ENCODE measurements at regions not wholly inside any gene's neighbourhood (a gene's known extent, or its start where the extent isn't known, plus 50 kb on each side); places are given as distances from the start of the nearest gene placed in this dataset.

GRCh38 chr22:47663615-47664605 is 901.5 kb downstream of the TBC1D22A start:
- no peaks in the 10 kb centered on the region for H3K27me3 ChIP-seq (ENCODE audit: control insufficient read depth in 3 of 3, insufficient read depth in 3 of 3, low read depth in 1 of 3, low read length in 3 of 3)
- no peak overlapping the region for H3K4ac ChIP-seq (ENCODE audit: low read length)
- H4K8ac ChIP-seq (ENCODE audit: low read depth, low read length): no peak overlapping the region
- no peak overlapping the region for H4K91ac ChIP-seq (ENCODE audit: low read depth, low read length, poor library complexity)
- WGBS, 2 donors (ENCODE audit: extremely low coverage in 2 of 2, insufficient read length in 2 of 2, insufficient replicate concordance in 1 of 2): no CpG with 5 or more reads among the region's 14 CpGs
- H3K9ac ChIP-seq (ENCODE audit: low read depth, low read length, poor library complexity): no peak overlapping the region
- no peak overlapping the region for H2AK5ac ChIP-seq (ENCODE audit: low read depth, low read length)
- no peak overlapping the region for H2BK15ac ChIP-seq (ENCODE audit: low read length)
- H3K4me3 ChIP-seq (ENCODE audit: low read length in 2 of 2): no peak overlapping the region
- H3K79me1 ChIP-seq (ENCODE audit: low read depth, low read length): no peaks in the 10 kb centered on the region
- no peak overlapping the region for H2AFZ ChIP-seq (ENCODE audit: low read length)
- H3K4me1 ChIP-seq (ENCODE audit: control insufficient read depth in 2 of 2, insufficient read depth in 1 of 2, low read depth in 1 of 2, low read length in 2 of 2): peaks cover 0 to 4% of the 10 kb centered on the region in 2 donors
- H2BK120ac ChIP-seq (ENCODE audit: low read depth, low read length): no peak overlapping the region
- no peak overlapping the region for H2BK5ac ChIP-seq (ENCODE audit: low read length)
- no peaks in the 10 kb centered on the region for H3K36me3 ChIP-seq (replicated peaks in 1 of 2; ENCODE audit: control insufficient read depth in 2 of 2, insufficient read depth in 2 of 2, low read length in 2 of 2)
- no peak overlapping the region for H3K18ac ChIP-seq (ENCODE audit: low read length)
- H3K23ac ChIP-seq (ENCODE audit: low read depth, low read length, poor library complexity): no peak overlapping the region
- H3K14ac ChIP-seq (ENCODE audit: low read length): no peak overlapping the region
- H3K9me3 ChIP-seq (replicated peaks in 1 of 2; ENCODE audit: control insufficient read depth in 2 of 2, insufficient read depth in 1 of 2, low read depth in 1 of 2, low read length in 2 of 2): peaks cover 0 to 5% of the 10 kb centered on the region in 2 donors
- no peak for DNase-seq (ENCODE audit: low spot score)
- no peak overlapping the region for H3K4me2 ChIP-seq (ENCODE audit: insufficient read depth, low read length, poor library complexity, severe bottlenecking)
- no peak overlapping the region for H3K27ac ChIP-seq (replicated peaks; ENCODE audit: low read length)
- H2BK12ac ChIP-seq (ENCODE audit: low read length): no peak overlapping the region

DNA sequence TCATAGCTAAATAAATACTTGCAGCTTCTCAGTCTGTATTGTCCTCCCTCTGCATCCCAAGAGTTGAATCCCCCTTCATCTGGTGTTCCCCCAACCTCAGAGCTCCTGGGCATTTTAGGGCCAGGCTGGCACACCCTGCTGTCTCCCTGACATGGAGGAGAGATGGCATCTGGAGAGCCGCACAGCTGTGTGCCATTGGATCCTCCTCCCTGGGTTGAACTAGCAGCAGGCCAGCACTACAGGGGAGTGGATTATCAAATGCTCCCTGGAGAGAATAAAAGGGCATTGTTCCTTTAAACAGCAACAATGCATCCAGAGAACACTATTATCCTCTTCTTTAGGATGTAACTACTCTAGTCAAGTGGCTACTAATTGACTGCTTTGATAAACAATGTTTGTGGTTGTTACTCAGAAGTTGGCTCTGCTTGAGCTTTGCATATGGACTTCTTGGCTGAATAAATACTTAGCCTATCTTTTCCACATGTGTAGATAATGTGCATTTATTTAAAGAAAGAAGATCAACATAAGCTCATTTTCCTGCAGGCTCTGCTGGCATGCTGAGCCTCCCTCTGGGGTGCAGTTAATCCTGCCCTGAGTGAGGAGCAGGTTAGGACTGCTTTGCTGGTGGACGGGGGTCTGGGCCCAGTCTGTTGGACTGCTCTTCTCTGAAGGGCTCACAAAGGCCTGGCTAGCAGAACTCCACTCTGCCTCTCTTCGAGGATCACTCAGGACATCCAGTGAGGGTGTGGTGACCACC is 897.2 kb downstream of the TBC1D22A start:
- H2AK5ac ChIP-seq (ENCODE audit: low read depth, low read length): no peak overlapping the region
- H3K4ac ChIP-seq (ENCODE audit: low read length): no peak overlapping the region
- no peak overlapping the region for H3K4me3 ChIP-seq (ENCODE audit: low read length in 2 of 2)
- H3K9ac ChIP-seq (ENCODE audit: low read depth, low read length, poor library complexity): no peak overlapping the region
- no peak overlapping the region for H2BK5ac ChIP-seq (ENCODE audit: low read length)
- H3K4me1 ChIP-seq (ENCODE audit: control insufficient read depth in 2 of 2, insufficient read depth in 1 of 2, low read depth in 1 of 2, low read length in 2 of 2): peaks cover 0 to 4% of the 10 kb centered on the region in 2 donors
- no peak overlapping the region for H3K14ac ChIP-seq (ENCODE audit: low read length)
- H3K9me3 ChIP-seq (replicated peaks in 1 of 2; ENCODE audit: control insufficient read depth in 2 of 2, insufficient read depth in 1 of 2, low read depth in 1 of 2, low read length in 2 of 2): peaks cover 0 to 9% of the 10 kb centered on the region in 2 donors
- no peak overlapping the region for H4K91ac ChIP-seq (ENCODE audit: low read depth, low read length, poor library complexity)
- H2BK12ac ChIP-seq (ENCODE audit: low read length): no peak overlapping the region
- H3K36me3 ChIP-seq (replicated peaks in 1 of 2; ENCODE audit: control insufficient read depth in 2 of 2, insufficient read depth in 2 of 2, low read length in 2 of 2): no peaks in the 10 kb centered on the region
- no peak overlapping the region for H3K4me2 ChIP-seq (ENCODE audit: insufficient read depth, low read length, poor library complexity, severe bottlenecking)
- no peak overlapping the region for H4K8ac ChIP-seq (ENCODE audit: low read depth, low read length)
- H2BK120ac ChIP-seq (ENCODE audit: low read depth, low read length): no peak overlapping the region
- no peak overlapping the region for H3K18ac ChIP-seq (ENCODE audit: low read length)
- no peak overlapping the region for H3K27ac ChIP-seq (replicated peaks; ENCODE audit: low read length)
- H3K27me3 ChIP-seq (ENCODE audit: control insufficient read depth in 3 of 3, insufficient read depth in 3 of 3, low read depth in 1 of 3, low read length in 3 of 3): no peaks in the 10 kb centered on the region
- H2AFZ ChIP-seq (ENCODE audit: low read length): no peak overlapping the region
- H3K23ac ChIP-seq (ENCODE audit: low read depth, low read length, poor library complexity): no peak overlapping the region
- H2BK15ac ChIP-seq (ENCODE audit: low read length): no peak overlapping the region
- no CpG with 5 or more reads among the region's 3 CpGs for WGBS, 2 donors (ENCODE audit: extremely low coverage in 2 of 2, insufficient read length in 2 of 2, insufficient replicate concordance in 1 of 2)
- no peak for DNase-seq (ENCODE audit: low spot score)
- H3K79me1 ChIP-seq (ENCODE audit: low read depth, low read length): no peaks in the 10 kb centered on the region

GRCh38 chr22:47658182-47658581 is 895.7 kb downstream of the TBC1D22A start:
- no peak overlapping the region for H3K14ac ChIP-seq (ENCODE audit: low read length)
- H3K27ac ChIP-seq (replicated peaks; ENCODE audit: low read length): no peak overlapping the region
- no peak overlapping the region for H2AFZ ChIP-seq (ENCODE audit: low read length)
- H3K36me3 ChIP-seq (replicated peaks in 1 of 2; ENCODE audit: control insufficient read depth in 2 of 2, insufficient read depth in 2 of 2, low read length in 2 of 2): no peaks in the 10 kb centered on the region
- H3K4ac ChIP-seq (ENCODE audit: low read length): no peak overlapping the region
- no peak overlapping the region for H2BK120ac ChIP-seq (ENCODE audit: low read depth, low read length)
- peak overlapping the region; percentile 72 for H2BK15ac ChIP-seq (ENCODE audit: low read length)
- H3K18ac ChIP-seq (ENCODE audit: low read length): no peak overlapping the region
- H3K79me1 ChIP-seq (ENCODE audit: low read depth, low read length): no peaks in the 10 kb centered on the region
- H3K27me3 ChIP-seq (ENCODE audit: control insufficient read depth in 3 of 3, insufficient read depth in 3 of 3, low read depth in 1 of 3, low read length in 3 of 3): no peaks in the 10 kb centered on the region
- H3K9me3 ChIP-seq (replicated peaks in 1 of 2; ENCODE audit: control insufficient read depth in 2 of 2, insufficient read depth in 1 of 2, low read depth in 1 of 2, low read length in 2 of 2): peaks cover 0 to 6% of the 10 kb centered on the region in 2 donors
- H3K4me2 ChIP-seq (ENCODE audit: insufficient read depth, low read length, poor library complexity, severe bottlenecking): no peak overlapping the region
- no peak overlapping the region for H2AK5ac ChIP-seq (ENCODE audit: low read depth, low read length)
- peaks cover 0 to 4% of the 10 kb centered on the region in 2 donors for H3K4me1 ChIP-seq (ENCODE audit: control insufficient read depth in 2 of 2, insufficient read depth in 1 of 2, low read depth in 1 of 2, low read length in 2 of 2)
- WGBS, 2 donors (ENCODE audit: extremely low coverage in 2 of 2, insufficient read length in 2 of 2, insufficient replicate concordance in 1 of 2): no CpG with 5 or more reads among the region's 5 CpGs
- H2BK12ac ChIP-seq (ENCODE audit: low read length): no peak overlapping the region
- H3K9ac ChIP-seq (ENCODE audit: low read depth, low read length, poor library complexity): peak overlapping the region; percentile 50
- no peak overlapping the region for H2BK5ac ChIP-seq (ENCODE audit: low read length)
- H4K91ac ChIP-seq (ENCODE audit: low read depth, low read length, poor library complexity): no peak overlapping the region
- DNase-seq (ENCODE audit: low spot score): no peak
- no peak overlapping the region for H4K8ac ChIP-seq (ENCODE audit: low read depth, low read length)
- no peak overlapping the region for H3K23ac ChIP-seq (ENCODE audit: low read depth, low read length, poor library complexity)
- H3K4me3 ChIP-seq (ENCODE audit: low read length in 2 of 2): no peak overlapping the region

- whole genome bisulfite sequencing, 2 donors (ENCODE audit: extremely low coverage in 2 of 2, insufficient read length in 2 of 2, insufficient replicate concordance in 1 of 2): no CpG with 5 or more reads among the region's 6 CpGs
- Histone ChIP-seq H3K79me1 (ENCODE audit: low read depth, low read length) (no peaks in the 10 kb centered on the region), H2BK15ac (ENCODE audit: low read length) (no peak overlapping the region), H3K9me3 (replicated peaks in 1 of 2; ENCODE audit: control insufficient read depth in 2 of 2, insufficient read depth in 1 of 2, low read depth in 1 of 2, low read length in 2 of 2) (peaks cover 0 to 4% of the 10 kb centered on the region in 2 donors), H4K91ac (ENCODE audit: low read depth, low read length, poor library complexity) (no peak overlapping the region), H3K14ac (ENCODE audit: low read length) (no peak overlapping the region), H2AK5ac (ENCODE audit: low read depth, low read length) (no peak overlapping the region), H2BK12ac (ENCODE audit: low read length) (no peak overlapping the region), H3K27me3 (ENCODE audit: control insufficient read depth in 3 of 3, insufficient read depth in 3 of 3, low read depth in 1 of 3, low read length in 3 of 3) (no peaks in the 10 kb centered on the region), H3K4ac (ENCODE audit: low read length) (no peak overlapping the region), H3K23ac (ENCODE audit: low read depth, low read length, poor library complexity) (no peak overlapping the region), H3K36me3 (replicated peaks in 1 of 2; ENCODE audit: control insufficient read depth in 2 of 2, insufficient read depth in 2 of 2, low read length in 2 of 2) (no peaks in the 10 kb centered on the region), H2BK5ac (ENCODE audit: low read length) (no peak overlapping the region), H2AFZ (ENCODE audit: low read length) (no peak overlapping the region), H3K9ac (ENCODE audit: low read depth, low read length, poor library complexity) (no peak overlapping the region), H3K27ac (replicated peaks; ENCODE audit: low read length) (no peak overlapping the region), H2BK120ac (ENCODE audit: low read depth, low read length) (no peak overlapping the region), H3K4me3 (ENCODE audit: low read length in 2 of 2) (no peak overlapping the region), H3K18ac (ENCODE audit: low read length) (no peak overlapping the region), H3K4me1 (ENCODE audit: control insufficient read depth in 2 of 2, insufficient read depth in 1 of 2, low read depth in 1 of 2, low read length in 2 of 2) (peaks cover 0 to 4% of the 10 kb centered on the region in 2 donors), H3K4me2 (ENCODE audit: insufficient read depth, low read length, poor library complexity, severe bottlenecking) (no peak overlapping the region), H4K8ac (ENCODE audit: low read depth, low read length) (no peak overlapping the region)
- no peak for DNase-seq (ENCODE audit: low spot score)
Observed at GRCh38 chr22:47657224-47657623, 894.8 kb downstream of the TBC1D22A start.
